PC-3 (cell line): ENCODE measurements at regions not wholly inside any gene's neighbourhood (a gene's known extent, or its start where the extent isn't known, plus 50 kb on each side); places are given as distances from the start of the nearest gene placed in this dataset.

ENCODE experiments used
- CTCF ChIP-seq: fragments of 300-600 bp; sonication (generic); conservative IDR thresholded peaks from 2 replicates; pipeline ENCODE4 v1.5.1; 2017; ENCODE audit warnings: antibody characterized with exemption, low read depth, mild to moderate bottlenecking, low read length
- EZH2 ChIP-seq: fragments of 300-600 bp; sonication (generic); IDR thresholded peaks from one replicate; pipeline ENCODE4 v1.6.1; 2017; ENCODE audit warnings: antibody characterized with exemption, mild to moderate bottlenecking, low read length; ENCODE audit not compliant: unreplicated experiment
- EZH2phosphoT487 ChIP-seq: fragments of 300-600 bp; sonication (generic); IDR thresholded peaks from 2 replicates; pipeline ENCODE4 v1.6.1; 2018; ENCODE audit warnings: mild to moderate bottlenecking, antibody characterized with exemption, low read length, borderline replicate concordance

GRCh38 chr6:131354356-131354755 lies 218.7 kb upstream of the ARG1 start:
- TF ChIP-seq CTCF (no peak), EZH2phosphoT487 (no peak), EZH2 (no peak)
